A549 (cell line): ENCODE measurements at regions not wholly inside any gene's neighbourhood (a gene's known extent, or its start where the extent isn't known, plus 50 kb on each side); places are given as distances from the start of the nearest gene placed in this dataset.

Source experiments
- ATAC-seq, 2 experiments: fragments of 200-7000 bp in 1 of 2; fragments of >200 bp in 1 of 2; cut with Nextera tagmentation in 1 of 2; cut with Tn5 transposase in 1 of 2; 3 replicates each; pipeline versions ENCODE4 v1.8.0 to v1.9.1; 2018 to 2020; ENCODE audit warnings: mild to moderate bottlenecking in 1 of 2, moderate library complexity in 1 of 2
- CTCF ChIA-PET: fragments of 300-600 bp; sonication (Branson Sonifier 250); formaldehyde crosslinking; extraction: SDS; loops from one replicate; lab custom pipeline; 2021; ENCODE audit warnings: antibody characterized with exemption, inconsistent platforms; lab: Yijun Ruan, JAX
- POLR2A ChIA-PET: fragments of 350-600 bp; formaldehyde crosslinking; extraction: SDS; loops from one replicate; lab custom pipeline; 2021; ENCODE audit warnings: antibody characterized with exemption, inconsistent platforms; lab: Yijun Ruan, JAX
- DNase-seq, 2 experiments: peaks; one replicate each; pipeline versions ENCODE4 v3.0.0 to v3.0.0-alpha.2; 2011 to 2016; ENCODE audit warnings: low read depth in 1 of 2, low spot score in 1 of 2
- FAIRE-seq: peaks from 2 replicates; lab custom pipeline; 2011; peaks lifted over from hg19 to GRCh38; lab: Jason Lieb, UNC
- H3K27ac ChIP-seq, 2 experiments: fragments of >200 bp; sonication (Bioruptor Twin); formaldehyde crosslinking; 3 replicates each; pipeline ENCODE4 v1.5.1; 2016 to 2017
- H3K4me1 ChIP-seq: fragments of >200 bp; sonication (Bioruptor Twin); formaldehyde crosslinking; 3 replicates; pipeline ENCODE4 v1.6.1; 2016
- H3K4me2 ChIP-seq: fragments of >200 bp; sonication (Bioruptor Twin); formaldehyde crosslinking; 3 replicates; pipeline ENCODE4 v1.6.1; 2016
- H3K4me3 ChIP-seq: fragments of >200 bp; sonication (Bioruptor Twin); formaldehyde crosslinking; 3 replicates; pipeline ENCODE4 v1.5.1; 2016
- H3K9me3 ChIP-seq: fragments of >200 bp; sonication (Bioruptor Twin); formaldehyde crosslinking; 3 replicates; pipeline ENCODE4 v1.6.1; 2016
- BHLHE40 ChIP-seq: IDR thresholded peaks from 2 replicates; pipeline ENCODE4 v1.6.1; 2012; ENCODE audit warnings: low read depth, low read length, inconsistent platforms
- CBX2 ChIP-seq: fragments of 200-600 bp; sonication (generic); IDR thresholded peaks from 2 replicates; pipeline ENCODE4 v1.6.1; 2016; ENCODE audit warnings: low read depth, mild to moderate bottlenecking, borderline replicate concordance
- CHD2 ChIP-seq: fragments of 150-350 bp; IDR thresholded peaks from 2 replicates; pipeline ENCODE4 v1.6.1; 2014; ENCODE audit warnings: low read length; ENCODE audit not compliant: partially characterized antibody
- CHD4 ChIP-seq: fragments of 200-600 bp; sonication (generic); IDR thresholded peaks from 2 replicates; pipeline ENCODE4 v1.6.1; 2016; ENCODE audit warnings: antibody characterized with exemption, mild to moderate bottlenecking, borderline replicate concordance
- EHMT2 ChIP-seq: fragments of 200-600 bp; sonication (generic); IDR thresholded peaks from 2 replicates; pipeline ENCODE4 v1.6.1; 2016; ENCODE audit warnings: antibody characterized with exemption, low read depth, mild to moderate bottlenecking, moderate library complexity
- FOSB ChIP-seq: fragments of 250-450 bp; sonication (Bioruptor Pico); IDR thresholded peaks from 2 replicates; pipeline ENCODE4 v1.5.0; 2020; ENCODE audit warnings: mild to moderate bottlenecking, moderate library complexity
- FOSL2 ChIP-seq, 2 experiments: fragments of 450-650 bp in 1 of 2; fragments of >200 bp in 1 of 2; sonication (Bioruptor Twin) in 1 of 2; formaldehyde crosslinking; IDR thresholded peaks; 2 replicates each; pipeline versions ENCODE4 v1.5.0 to v1.6.1; 2016 to 2020; ENCODE audit warnings: mild to moderate bottlenecking in 1 of 2, moderate library complexity in 1 of 2
- HDAC2 ChIP-seq: fragments of 200-600 bp; sonication (generic); IDR thresholded peaks from 2 replicates; pipeline ENCODE4 v1.6.1; 2016
- HOXB5 ChIP-seq: fragments of 250-450 bp; sonication (Bioruptor Pico); IDR thresholded peaks from 2 replicates; pipeline ENCODE4 v1.5.0; 2020; ENCODE audit warnings: mild to moderate bottlenecking, moderate library complexity
- KDM1A ChIP-seq: fragments of 200-600 bp; sonication (generic); IDR thresholded peaks from 2 replicates; pipeline ENCODE4 v1.6.1; 2016; ENCODE audit warnings: low read depth, mild to moderate bottlenecking
- MAZ ChIP-seq: fragments of 150-350 bp; IDR thresholded peaks from 2 replicates; pipeline ENCODE4 v1.6.1; 2014; ENCODE audit warnings: antibody characterized with exemption, low read depth, low read length, borderline replicate concordance
- NR3C1 ChIP-seq: fragments of >200 bp; sonication (Bioruptor Twin); formaldehyde crosslinking; IDR thresholded peaks from 3 replicates; pipeline ENCODE4 v1.6.1; 2017
- PHF8 ChIP-seq: fragments of 200-600 bp; sonication (generic); IDR thresholded peaks from 2 replicates; pipeline ENCODE4 v1.6.1; 2016; ENCODE audit warnings: low read depth, mild to moderate bottlenecking, antibody characterized with exemption, moderate library complexity, borderline replicate concordance
- RAD21 ChIP-seq, 2 experiments: fragments of >200 bp in 1 of 2; sonication (Bioruptor Twin) in 1 of 2; formaldehyde crosslinking in 1 of 2; IDR thresholded peaks in 1 of 2; conservative IDR thresholded peaks in 1 of 2; 2 replicates in 1 of 2; 3 replicates in 1 of 2; pipeline ENCODE4 v1.6.1; 2012 to 2018; ENCODE audit warnings: inconsistent platforms in 1 of 2
- RARB ChIP-seq: fragments of 250-450 bp; sonication (Bioruptor Pico); IDR thresholded peaks from 2 replicates; pipeline ENCODE4 v1.8.0; 2021; ENCODE audit warnings: mild to moderate bottlenecking, moderate library complexity
- RCOR1 ChIP-seq: fragments of 150-350 bp; IDR thresholded peaks from 2 replicates; pipeline ENCODE4 v1.6.1; 2014; ENCODE audit warnings: antibody characterized with exemption, low read length, low read depth
- RNF2 ChIP-seq: fragments of 200-600 bp; sonication (generic); IDR thresholded peaks from 2 replicates; pipeline ENCODE4 v1.6.1; 2016; ENCODE audit warnings: low read depth, mild to moderate bottlenecking, antibody characterized with exemption, moderate library complexity, borderline replicate concordance
- SMC3 ChIP-seq: fragments of >200 bp; sonication (Bioruptor Twin); formaldehyde crosslinking; IDR thresholded peaks from 3 replicates; pipeline ENCODE4 v1.6.1; 2018; ENCODE audit warnings: inconsistent platforms
- SREBF2 ChIP-seq: fragments of 450-650 bp; IDR thresholded peaks from 2 replicates; pipeline ENCODE4 v1.6.1; 2014; ENCODE audit warnings: mild to moderate bottlenecking, moderate library complexity
- ZSCAN20 ChIP-seq: fragments of 250-450 bp; sonication (Bioruptor Pico); IDR thresholded peaks from 2 replicates; pipeline ENCODE4 v1.8.0; 2022; ENCODE audit warnings: mild to moderate bottlenecking, moderate library complexity
- WGBS: methylation state at CpG from one replicate; pipeline ENCODE4 v1.1.6; 2017; ENCODE audit errors: missing lambda C conversion rate; 5-methylcytosine and 5-hydroxymethylcytosine counted together
- TF ChIP-seq, protein P1 (sequence below): fragments of 250-450 bp; sonication (Bioruptor Pico); IDR thresholded peaks from 2 replicates; pipeline ENCODE4 v1.5.0; 2020; ENCODE audit warnings: low read depth, mild to moderate bottlenecking, moderate library complexity
- TF ChIP-seq, protein P2 (sequence below): fragments of >200 bp; sonication (Bioruptor Twin); formaldehyde crosslinking; IDR thresholded peaks from 3 replicates; pipeline ENCODE4 v1.5.1; 2016
- TF ChIP-seq, protein P3 (sequence below): fragments of 150-350 bp; IDR thresholded peaks from 2 replicates; pipeline ENCODE4 v1.6.1; 2014; ENCODE audit warnings: low read depth, mild to moderate bottlenecking, low read length
- TF ChIP-seq, protein P4 (sequence below): IDR thresholded peaks from 2 replicates; pipeline ENCODE4 v1.6.1; 2012
- TF ChIP-seq, protein P5 (sequence below): fragments of >200 bp; sonication (Bioruptor Twin); formaldehyde crosslinking; IDR thresholded peaks from 2 replicates; pipeline ENCODE4 v1.6.1; 2016
- TF ChIP-seq, protein P6 (sequence below): fragments of 450-650 bp; IDR thresholded peaks from 2 replicates; pipeline ENCODE4 v1.6.1; 2014; ENCODE audit warnings: antibody characterized with exemption

- POLR2A ChIA-PET: no interaction called here
- H3K4me3 ChIP-seq: no peak overlapping the region
- no peak for DNase-seq
- TF ChIP-seq SREBF2: no peak
- TF ChIP-seq KDM1A: no peak
- TF ChIP-seq RARB (CRISPR knock-in tag): no peak
- no peak for TF ChIP-seq HDAC2
- TF ChIP-seq CHD4: no peak
- no peak for TF ChIP-seq ZSCAN20 (CRISPR knock-in tag)
- TF ChIP-seq, protein P1, sequence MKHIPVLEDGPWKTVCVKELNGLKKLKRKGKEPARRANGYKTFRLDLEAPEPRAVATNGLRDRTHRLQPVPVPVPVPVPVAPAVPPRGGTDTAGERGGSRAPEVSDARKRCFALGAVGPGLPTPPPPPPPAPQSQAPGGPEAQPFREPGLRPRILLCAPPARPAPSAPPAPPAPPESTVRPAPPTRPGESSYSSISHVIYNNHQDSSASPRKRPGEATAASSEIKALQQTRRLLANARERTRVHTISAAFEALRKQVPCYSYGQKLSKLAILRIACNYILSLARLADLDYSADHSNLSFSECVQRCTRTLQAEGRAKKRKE (CRISPR knock-in tag): no peak
- no peak for TF ChIP-seq NR3C1
- TF ChIP-seq MAZ: no peak
- TF ChIP-seq FOSL2 (IDR thresholded peaks at IDR 0.05): no peak
- TF ChIP-seq FOSL2 (CRISPR knock-in tag; IDR thresholded peaks at IDR 0.05): no peak
- no peak for TF ChIP-seq RAD21 (conservative IDR thresholded peaks at IDR 0.05 in 1 of 2, IDR thresholded peaks at IDR 0.05 in 1 of 2)
- TF ChIP-seq, protein P2, sequence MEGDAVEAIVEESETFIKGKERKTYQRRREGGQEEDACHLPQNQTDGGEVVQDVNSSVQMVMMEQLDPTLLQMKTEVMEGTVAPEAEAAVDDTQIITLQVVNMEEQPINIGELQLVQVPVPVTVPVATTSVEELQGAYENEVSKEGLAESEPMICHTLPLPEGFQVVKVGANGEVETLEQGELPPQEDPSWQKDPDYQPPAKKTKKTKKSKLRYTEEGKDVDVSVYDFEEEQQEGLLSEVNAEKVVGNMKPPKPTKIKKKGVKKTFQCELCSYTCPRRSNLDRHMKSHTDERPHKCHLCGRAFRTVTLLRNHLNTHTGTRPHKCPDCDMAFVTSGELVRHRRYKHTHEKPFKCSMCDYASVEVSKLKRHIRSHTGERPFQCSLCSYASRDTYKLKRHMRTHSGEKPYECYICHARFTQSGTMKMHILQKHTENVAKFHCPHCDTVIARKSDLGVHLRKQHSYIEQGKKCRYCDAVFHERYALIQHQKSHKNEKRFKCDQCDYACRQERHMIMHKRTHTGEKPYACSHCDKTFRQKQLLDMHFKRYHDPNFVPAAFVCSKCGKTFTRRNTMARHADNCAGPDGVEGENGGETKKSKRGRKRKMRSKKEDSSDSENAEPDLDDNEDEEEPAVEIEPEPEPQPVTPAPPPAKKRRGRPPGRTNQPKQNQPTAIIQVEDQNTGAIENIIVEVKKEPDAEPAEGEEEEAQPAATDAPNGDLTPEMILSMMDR: no peak
- TF ChIP-seq BHLHE40: no peak
- TF ChIP-seq, protein P3, sequence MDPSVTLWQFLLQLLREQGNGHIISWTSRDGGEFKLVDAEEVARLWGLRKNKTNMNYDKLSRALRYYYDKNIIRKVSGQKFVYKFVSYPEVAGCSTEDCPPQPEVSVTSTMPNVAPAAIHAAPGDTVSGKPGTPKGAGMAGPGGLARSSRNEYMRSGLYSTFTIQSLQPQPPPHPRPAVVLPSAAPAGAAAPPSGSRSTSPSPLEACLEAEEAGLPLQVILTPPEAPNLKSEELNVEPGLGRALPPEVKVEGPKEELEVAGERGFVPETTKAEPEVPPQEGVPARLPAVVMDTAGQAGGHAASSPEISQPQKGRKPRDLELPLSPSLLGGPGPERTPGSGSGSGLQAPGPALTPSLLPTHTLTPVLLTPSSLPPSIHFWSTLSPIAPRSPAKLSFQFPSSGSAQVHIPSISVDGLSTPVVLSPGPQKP: no peak
- TF ChIP-seq PHF8: no peak
- TF ChIP-seq, all 56 proteins: peak for 0
- WGBS: 6% methylated on average over 2 of the region's 3 CpGs
- H3K27ac ChIP-seq: no peak overlapping the region
- no peaks in the 10 kb centered on the region for H3K4me1 ChIP-seq
- no peak overlapping the region for H3K4me2 ChIP-seq
- ATAC-seq (no peak), FAIRE-seq (no peak)
- no peaks in the 10 kb centered on the region for H3K9me3 ChIP-seq
- CTCF ChIA-PET: no interaction called here
These were observed 492.6 kb upstream of the MAN1A1 start for GRCh38 chr6:119842191-119842590.

- DNase-seq: no peak
- no peak overlapping the region for H3K27ac ChIP-seq
- POLR2A ChIA-PET: no interaction called here
These were observed 488.5 kb upstream of the MAN1A1 start for GRCh38 chr6:119838043-119838442.

DNA sequence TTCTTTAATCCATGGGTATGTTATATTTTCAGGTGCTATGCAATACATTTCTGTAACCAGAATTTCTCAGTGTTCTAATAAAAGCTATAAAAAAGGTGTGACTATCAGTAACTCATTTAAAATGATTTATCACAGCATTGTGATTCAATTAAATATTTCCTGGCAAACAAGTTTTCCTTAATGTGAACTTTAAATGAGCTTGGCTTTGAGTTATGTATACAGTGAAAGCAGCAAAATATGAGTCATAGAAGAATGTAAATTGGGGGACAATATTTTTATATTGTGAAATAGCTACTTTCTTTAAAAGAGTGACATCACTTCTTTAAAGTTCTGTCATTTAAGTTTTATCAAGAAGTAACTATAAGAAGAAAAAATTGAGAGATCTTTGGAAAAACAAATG is 484.9 kb upstream of the MAN1A1 start:
- POLR2A ChIA-PET: no interaction called here
- no peak for DNase-seq
- H3K4me2 ChIP-seq: no peak overlapping the region
- TF ChIP-seq RAD21 (conservative IDR thresholded peaks at IDR 0.05 in 1 of 2, IDR thresholded peaks at IDR 0.05 in 1 of 2) (no peak), RCOR1 (no peak), PHF8 (no peak), FOSB (no peak), HOXB5 (CRISPR knock-in tag) (no peak), ZSCAN20 (CRISPR knock-in tag) (no peak), SMC3 (no peak), RNF2 (no peak), EHMT2 (no peak)
- TF ChIP-seq, protein P4, sequence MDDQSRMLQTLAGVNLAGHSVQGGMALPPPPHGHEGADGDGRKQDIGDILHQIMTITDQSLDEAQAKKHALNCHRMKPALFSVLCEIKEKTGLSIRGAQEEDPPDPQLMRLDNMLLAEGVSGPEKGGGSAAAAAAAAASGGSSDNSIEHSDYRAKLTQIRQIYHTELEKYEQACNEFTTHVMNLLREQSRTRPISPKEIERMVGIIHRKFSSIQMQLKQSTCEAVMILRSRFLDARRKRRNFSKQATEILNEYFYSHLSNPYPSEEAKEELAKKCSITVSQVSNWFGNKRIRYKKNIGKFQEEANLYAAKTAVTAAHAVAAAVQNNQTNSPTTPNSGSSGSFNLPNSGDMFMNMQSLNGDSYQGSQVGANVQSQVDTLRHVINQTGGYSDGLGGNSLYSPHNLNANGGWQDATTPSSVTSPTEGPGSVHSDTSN: no peak
- TF ChIP-seq, protein P2: no peak
- TF ChIP-seq, protein P5, sequence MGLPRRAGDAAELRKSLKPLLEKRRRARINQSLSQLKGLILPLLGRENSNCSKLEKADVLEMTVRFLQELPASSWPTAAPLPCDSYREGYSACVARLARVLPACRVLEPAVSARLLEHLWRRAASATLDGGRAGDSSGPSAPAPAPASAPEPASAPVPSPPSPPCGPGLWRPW: no peak

More at GRCh38 chr6:119838043-119838442, 488.5 kb upstream of the MAN1A1 start:
- Histone ChIP-seq H3K9me3 (no peaks in the 10 kb centered on the region), H3K4me1 (no peaks in the 10 kb centered on the region), H3K4me2 (no peak overlapping the region), H3K4me3 (no peak overlapping the region)
- 84% methylated on average over 2 of the region's 2 CpGs for WGBS
- CTCF ChIA-PET: no interaction called here
- TF ChIP-seq, protein P6, sequence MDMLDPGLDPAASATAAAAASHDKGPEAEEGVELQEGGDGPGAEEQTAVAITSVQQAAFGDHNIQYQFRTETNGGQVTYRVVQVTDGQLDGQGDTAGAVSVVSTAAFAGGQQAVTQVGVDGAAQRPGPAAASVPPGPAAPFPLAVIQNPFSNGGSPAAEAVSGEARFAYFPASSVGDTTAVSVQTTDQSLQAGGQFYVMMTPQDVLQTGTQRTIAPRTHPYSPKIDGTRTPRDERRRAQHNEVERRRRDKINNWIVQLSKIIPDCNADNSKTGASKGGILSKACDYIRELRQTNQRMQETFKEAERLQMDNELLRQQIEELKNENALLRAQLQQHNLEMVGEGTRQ: no peak
- TF ChIP-seq KDM1A (no peak), CBX2 (no peak), RAD21 (conservative IDR thresholded peaks at IDR 0.05 in 1 of 2, IDR thresholded peaks at IDR 0.05 in 1 of 2) (no peak), SMC3 (no peak), FOSL2 (IDR thresholded peaks at IDR 0.05) (no peak), FOSL2 (CRISPR knock-in tag; IDR thresholded peaks at IDR 0.05) (no peak), CHD2 (no peak)
- FAIRE-seq: no peak
- no peak for ATAC-seq

More for the DNA sequence above, 484.9 kb upstream of the MAN1A1 start:
- CTCF ChIA-PET: no interaction called here
- no peaks in the 10 kb centered on the region for H3K9me3 ChIP-seq
- no peak overlapping the region for H3K4me3 ChIP-seq
- no peaks in the 10 kb centered on the region for H3K4me1 ChIP-seq
- no peak overlapping the region for H3K27ac ChIP-seq
- FAIRE-seq (no peak), ATAC-seq (no peak)
